Omental fat pad (tissue), 3 donors: ENCODE measurements at regions not wholly inside any gene's neighbourhood (a gene's known extent, or its start where the extent isn't known, plus 50 kb on each side); places are given as distances from the start of the nearest gene placed in this dataset.

Experiments
- ATAC-seq: fragments of 150-250 bp; one replicate; pipeline ENCODE4 v1.9.1; 2016; ENCODE audit warnings: mild to moderate bottlenecking, moderate library complexity; ENCODE audit not compliant: low FRiP score
- DNase-seq: peaks from one replicate; pipeline ENCODE4 v3.0.0-alpha.2; 2019; ENCODE audit warnings: low spot score
- CTCF ChIP-seq, 3 donors: fragments of 450-650 bp; IDR thresholded peaks; one replicate each; pipeline ENCODE4 v1.5.1; 2016 to 2017; ENCODE audit warnings: antibody characterized with exemption in 3 of 3, mild to moderate bottlenecking in 3 of 3, moderate library complexity in 2 of 3

GRCh38 chr2:125167152-125167551, 1142.1 kb downstream of the CNTNAP5 start:
- TF ChIP-seq CTCF (IDR thresholded peaks at IDR 0.05), result no peak
- DNase-seq (no peak), ATAC-seq (peak; percentile 85)

- ATAC-seq (peak; percentile 94), DNase-seq (no peak)
- no peak for TF ChIP-seq CTCF (IDR thresholded peaks at IDR 0.05)
Measured at GRCh38 chr2:125167820-125168219, 1142.7 kb downstream of the CNTNAP5 start.

- no peak for DNase-seq
- no peak for TF ChIP-seq CTCF (IDR thresholded peaks at IDR 0.05)
- ATAC-seq, result no peak
Measured at GRCh38 chr2:125168442-125168841, 1143.4 kb downstream of the CNTNAP5 start.

- no peak for DNase-seq
- TF ChIP-seq CTCF (IDR thresholded peaks at IDR 0.05), result no peak
Measured at GRCh38 chr2:125169022-125169763, 1144.1 kb downstream of the CNTNAP5 start.

GRCh38 chr2:125169764-125170146, 1144.7 kb downstream of the CNTNAP5 start:
- TF ChIP-seq CTCF (IDR thresholded peaks at IDR 0.05), result no peak
- ATAC-seq (no peak), DNase-seq (no peak)

More at GRCh38 chr2:125169022-125169763, 1144.1 kb downstream of the CNTNAP5 start:
- ATAC-seq, result no peak

- ATAC-seq (no peak), DNase-seq (no peak)
- TF ChIP-seq CTCF (IDR thresholded peaks at IDR 0.05), result no peak
Measured at GRCh38 chr2:125172181-125172580, 1147.1 kb downstream of the CNTNAP5 start.

GRCh38 chr2:125175415-125175814, 1150.3 kb downstream of the CNTNAP5 start:
- no peak for ATAC-seq
- TF ChIP-seq CTCF (IDR thresholded peaks at IDR 0.05), result no peak
- no peak for DNase-seq
